ENCODE measurements at regions not wholly inside any gene's neighbourhood (a gene's known extent, or its start where the extent isn't known, plus 50 kb on each side); places are given as distances from the start of the nearest gene placed in this dataset.

GRCh38 chr6:137731960-137732616 lies 135.0 kb upstream of the TNFAIP3 start:
- TF ChIP-seq CTCF (IDR thresholded peaks at IDR 0.05) (peak in 1 of 3 donors; percentile 21), POLR2A (IDR thresholded peaks at IDR 0.05) (no peak)

Data from lower leg skin (tissue), 3 donors.